Astrocyte of the cerebellum (primary cell): ENCODE measurements at regions not wholly inside any gene's neighbourhood (a gene's known extent, or its start where the extent isn't known, plus 50 kb on each side); places are given as distances from the start of the nearest gene placed in this dataset.
"Not testable (repeated sequence)": the region's sequence is repeated elsewhere in the genome, so short reads cannot be mapped to it uniquely, and the experiment has no call there.

Experiments used
- DNase-seq: peaks from one replicate; pipeline ENCODE4 v3.0.0-alpha.2; 2011; ENCODE audit warnings: low read depth
- H3K4me3 ChIP-seq: 2 replicates; pipeline ENCODE4 v1.5.1; 2011; ENCODE audit warnings: mild to moderate bottlenecking, low read depth, low read length, moderate library complexity
- CTCF ChIP-seq: IDR thresholded peaks from 2 replicates; pipeline ENCODE4 v1.5.1; 2012; ENCODE audit warnings: low read length, low read depth, moderate library complexity, mild to moderate bottlenecking; ENCODE audit errors: missing control alignments
- in situ Hi-C: cut with HindIII; loops from 2 replicates; pipeline ENCODE4 v1.10.0; 2017; ENCODE audit warnings: low sequenced_read_pairs

GRCh38 chr10:28991333-28992270 is 297.3 kb upstream of the LYZL1 start:
- in situ Hi-C loops, result no loop called here
- DNase-seq, result peak; percentile 75
- peak; percentile 85 for TF ChIP-seq CTCF
- no peak overlapping the region for H3K4me3 ChIP-seq

GRCh38 chr10:28993056-28993455 is 295.8 kb upstream of the LYZL1 start:
- in situ Hi-C loops, result no loop called here
- no peak overlapping the region for H3K4me3 ChIP-seq
- TF ChIP-seq CTCF, result no peak
- DNase-seq, result no peak

GRCh38 chr10:28993861-28994260 is 295.0 kb upstream of the LYZL1 start:
- in situ Hi-C loops, result no loop called here
- no peak overlapping the region for H3K4me3 ChIP-seq
- no peak for DNase-seq
- TF ChIP-seq CTCF, result no peak

GRCh38 chr10:28994802-28995201 is 294.1 kb upstream of the LYZL1 start:
- in situ Hi-C loops, H3K4me3 ChIP-seq, DNase-seq: not testable (repeated sequence)

- no peak overlapping the region for H3K4me3 ChIP-seq
- no peak for TF ChIP-seq CTCF
- in situ Hi-C loops, result no loop called here
- no peak for DNase-seq
Observed at GRCh38 chr10:28995497-28995896, 293.4 kb upstream of the LYZL1 start.

GRCh38 chr10:28996345-28996744 is 292.5 kb upstream of the LYZL1 start:
- no peak for TF ChIP-seq CTCF
- no peak for DNase-seq
- in situ Hi-C loops, result no loop called here
- no peak overlapping the region for H3K4me3 ChIP-seq

- DNase-seq, result no peak
- no peak overlapping the region for H3K4me3 ChIP-seq
- in situ Hi-C loops, result no loop called here
- no peak for TF ChIP-seq CTCF
Observed at GRCh38 chr10:28996947-28997551, 291.8 kb upstream of the LYZL1 start.
